ENCODE measurements at regions not wholly inside any gene's neighbourhood (a gene's known extent, or its start where the extent isn't known, plus 50 kb on each side); places are given as distances from the start of the nearest gene placed in this dataset.
"Not testable (repeated sequence)": the region's sequence is repeated elsewhere in the genome, so short reads cannot be mapped to it uniquely, and the experiment has no call there.

DNA sequence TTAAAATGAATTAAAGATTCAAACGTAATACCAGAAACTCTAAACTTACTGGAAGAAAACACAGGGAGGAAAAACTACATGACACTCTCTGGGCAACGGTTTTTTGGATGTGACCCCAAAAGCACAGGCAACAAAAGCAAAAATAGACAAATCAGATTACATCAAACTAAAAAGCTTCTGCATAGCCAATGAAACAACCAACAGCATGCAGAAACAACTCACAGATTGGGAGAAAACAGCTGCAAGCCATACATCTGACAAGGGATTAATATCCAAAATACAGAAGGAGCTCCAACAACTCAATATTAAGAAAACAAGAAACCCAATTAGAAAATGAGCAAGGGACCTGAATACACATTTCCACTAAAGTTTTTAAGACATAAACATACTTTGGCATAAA, 69.2 kb upstream of the ALOX12 start:
- no peak overlapping the region for H3K4me3 ChIP-seq (ENCODE audit: low read depth, low read length)
- TF ChIP-seq, protein P1, sequence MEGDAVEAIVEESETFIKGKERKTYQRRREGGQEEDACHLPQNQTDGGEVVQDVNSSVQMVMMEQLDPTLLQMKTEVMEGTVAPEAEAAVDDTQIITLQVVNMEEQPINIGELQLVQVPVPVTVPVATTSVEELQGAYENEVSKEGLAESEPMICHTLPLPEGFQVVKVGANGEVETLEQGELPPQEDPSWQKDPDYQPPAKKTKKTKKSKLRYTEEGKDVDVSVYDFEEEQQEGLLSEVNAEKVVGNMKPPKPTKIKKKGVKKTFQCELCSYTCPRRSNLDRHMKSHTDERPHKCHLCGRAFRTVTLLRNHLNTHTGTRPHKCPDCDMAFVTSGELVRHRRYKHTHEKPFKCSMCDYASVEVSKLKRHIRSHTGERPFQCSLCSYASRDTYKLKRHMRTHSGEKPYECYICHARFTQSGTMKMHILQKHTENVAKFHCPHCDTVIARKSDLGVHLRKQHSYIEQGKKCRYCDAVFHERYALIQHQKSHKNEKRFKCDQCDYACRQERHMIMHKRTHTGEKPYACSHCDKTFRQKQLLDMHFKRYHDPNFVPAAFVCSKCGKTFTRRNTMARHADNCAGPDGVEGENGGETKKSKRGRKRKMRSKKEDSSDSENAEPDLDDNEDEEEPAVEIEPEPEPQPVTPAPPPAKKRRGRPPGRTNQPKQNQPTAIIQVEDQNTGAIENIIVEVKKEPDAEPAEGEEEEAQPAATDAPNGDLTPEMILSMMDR (IDR thresholded peaks at IDR 0.05; ENCODE audit: low read depth, low read length): no peak

DNA sequence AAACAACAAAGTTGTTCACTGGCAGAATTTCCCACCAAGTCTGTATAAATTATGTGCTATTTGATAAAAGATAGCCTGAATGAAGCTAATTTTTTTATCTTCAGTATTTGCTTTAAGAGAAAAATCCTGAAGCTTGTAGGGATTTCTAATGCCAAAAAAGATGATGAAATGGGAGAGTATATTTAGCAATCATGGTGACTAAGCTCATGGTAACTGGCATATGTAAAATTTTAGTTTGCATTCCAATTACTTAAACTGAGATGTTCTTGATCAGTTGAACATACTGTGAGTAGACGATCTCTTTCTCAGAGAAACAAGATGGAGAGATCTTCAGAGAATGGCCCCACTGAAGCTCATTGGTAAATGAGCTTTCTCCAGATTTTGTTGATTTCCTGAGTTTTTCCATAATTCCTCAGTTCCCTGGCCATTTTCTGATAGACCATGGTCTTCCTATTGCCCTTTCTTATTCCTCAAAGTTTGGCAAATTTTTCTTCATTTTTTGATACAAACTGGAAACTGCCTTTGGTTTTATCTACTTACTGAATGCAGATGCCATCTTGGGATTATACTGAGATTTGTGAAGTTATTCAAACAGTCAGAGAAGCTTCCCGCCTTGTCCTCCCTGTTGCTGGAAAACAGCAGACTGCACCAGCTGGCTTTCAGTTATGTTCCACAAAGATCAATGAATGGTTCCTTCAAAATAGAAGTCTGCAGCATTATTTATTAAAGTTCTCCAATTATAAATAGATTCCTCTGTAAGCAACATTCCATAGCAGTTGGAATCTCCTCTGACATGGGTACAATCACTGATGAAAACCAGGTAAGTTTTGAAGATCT, 68.3 kb upstream of the ALOX12 start:
- H3K4me3 ChIP-seq (ENCODE audit: low read depth, low read length): no peak overlapping the region
- TF ChIP-seq, protein P1 (IDR thresholded peaks at IDR 0.05; ENCODE audit: low read depth, low read length): no peak

DNA sequence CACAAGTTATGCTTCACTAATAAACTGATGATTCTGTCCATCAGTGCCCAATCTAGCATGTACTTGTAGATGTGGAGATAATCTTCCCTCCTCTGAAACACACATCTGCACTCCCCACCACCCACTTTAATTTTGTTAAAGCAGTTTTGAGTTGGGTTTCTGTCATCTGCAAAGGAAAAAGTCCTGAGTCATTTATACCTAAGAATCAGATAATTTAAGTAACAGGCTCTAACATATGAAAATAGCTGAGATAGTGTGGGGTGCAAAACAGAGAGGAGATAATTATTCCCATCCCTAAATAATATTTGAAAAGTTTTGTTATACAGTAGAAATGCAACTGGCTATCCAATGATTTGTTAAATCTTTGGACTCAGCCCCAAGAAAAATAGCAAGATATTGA, 67.7 kb upstream of the ALOX12 start:
- H3K4me3 ChIP-seq (ENCODE audit: low read depth, low read length): no peak overlapping the region
- TF ChIP-seq, protein P1 (IDR thresholded peaks at IDR 0.05; ENCODE audit: low read depth, low read length): no peak

DNA sequence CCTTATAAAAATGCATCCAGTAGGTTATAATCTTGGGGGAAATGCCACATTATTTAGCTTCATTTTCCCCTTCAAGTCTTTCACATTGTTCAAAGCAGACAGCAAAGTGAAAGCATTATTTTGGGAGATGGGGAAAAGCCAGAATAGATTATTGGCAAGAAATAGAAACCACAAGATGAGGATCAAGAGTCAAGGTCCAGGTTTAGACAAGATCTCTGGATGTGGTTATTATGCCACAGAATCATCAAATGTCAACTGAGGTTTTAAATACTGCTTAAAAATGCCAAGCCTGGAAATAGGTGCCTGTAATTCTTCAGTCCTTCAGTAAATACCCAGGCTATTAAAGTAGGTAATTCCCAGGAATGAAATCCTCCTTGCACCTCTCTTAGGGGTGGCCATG, 65.1 kb upstream of the ALOX12 start:
- TF ChIP-seq, protein P1 (IDR thresholded peaks at IDR 0.05; ENCODE audit: low read depth, low read length): no peak
- no peak overlapping the region for H3K4me3 ChIP-seq (ENCODE audit: low read depth, low read length)

DNA sequence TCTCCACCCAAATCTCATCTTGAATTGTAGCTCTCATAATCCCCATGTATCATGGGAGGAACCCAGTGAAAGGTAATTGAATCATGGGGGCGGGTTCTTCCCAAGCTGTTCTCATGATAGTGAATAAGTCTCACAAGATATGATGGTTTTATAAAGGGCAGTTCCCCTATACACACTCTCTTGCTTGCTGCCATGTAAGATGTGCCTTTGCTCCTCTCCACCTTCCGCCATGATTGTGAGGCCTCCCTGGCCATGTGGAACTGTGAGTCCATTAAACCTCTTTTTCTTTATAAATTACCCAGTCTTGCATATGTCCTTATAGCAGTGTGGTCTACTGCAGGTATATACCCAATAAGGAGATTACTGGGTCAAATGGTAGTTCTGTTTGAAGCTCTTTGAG, 61.3 kb upstream of the ALOX12 start:
- not testable (repeated sequence) for H3K4me3 ChIP-seq (ENCODE audit: low read depth, low read length)

DNA sequence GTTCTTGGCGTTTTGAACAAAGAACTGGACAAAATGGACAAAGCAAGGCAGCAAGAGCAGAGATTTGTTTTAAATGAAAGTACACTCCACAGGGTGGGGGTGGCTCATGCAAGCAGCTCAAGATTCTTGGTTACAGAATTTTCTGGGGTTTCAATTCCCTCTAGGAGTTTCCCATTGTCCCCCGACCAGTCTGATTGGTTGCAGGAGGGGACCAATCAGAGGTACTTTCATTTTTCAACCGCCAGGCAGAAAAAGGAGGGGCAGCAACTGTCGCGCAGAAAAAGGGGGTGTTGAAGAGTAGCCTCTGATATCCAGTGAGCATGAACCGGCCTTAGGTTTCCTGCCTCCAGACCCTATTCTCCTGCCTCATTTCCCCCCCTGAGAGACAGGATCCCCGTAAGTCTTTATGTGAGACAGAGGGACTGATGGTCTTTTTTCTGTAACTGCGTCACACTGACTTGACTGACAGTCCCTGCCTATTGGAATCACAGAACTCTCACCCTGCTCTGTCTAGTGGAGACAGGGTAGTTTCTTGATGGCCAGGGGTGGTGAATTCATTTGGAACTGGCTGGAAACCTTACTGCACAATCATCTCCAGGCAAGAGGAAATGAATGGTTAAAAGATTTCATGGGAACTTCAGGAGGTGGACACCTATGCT, 59.4 kb upstream of the ALOX12 start:
- H3K4me3 ChIP-seq (ENCODE audit: low read depth, low read length): peak overlapping the region; percentile 40
- TF ChIP-seq, protein P1 (IDR thresholded peaks at IDR 0.05; ENCODE audit: low read depth, low read length): no peak

DNA sequence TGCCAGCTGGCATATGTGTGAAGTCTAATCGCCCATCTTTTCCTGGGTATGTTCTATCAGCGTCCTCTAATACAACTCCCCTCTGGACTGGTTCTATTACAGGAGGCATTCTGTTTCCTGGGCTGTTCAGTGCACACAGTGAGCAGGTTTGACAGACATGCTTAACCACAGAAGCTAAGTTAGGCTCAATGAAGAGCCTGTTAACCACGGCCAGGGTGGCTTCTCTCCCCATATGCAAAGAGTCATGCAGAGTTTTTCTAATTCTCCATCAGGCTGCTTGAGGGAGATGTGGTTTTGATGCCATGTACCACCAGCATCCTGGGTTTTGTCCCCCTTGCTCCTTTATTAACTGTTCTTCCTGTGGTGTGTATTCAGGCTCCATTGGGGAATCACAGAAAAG, 57.2 kb upstream of the ALOX12 start:
- TF ChIP-seq, protein P1 (IDR thresholded peaks at IDR 0.05; ENCODE audit: low read depth, low read length): no peak
- peak overlapping the region; percentile 36 for H3K4me3 ChIP-seq (ENCODE audit: low read depth, low read length)

All from WI38 (cell line).